ENCODE measurements at regions not wholly inside any gene's neighbourhood (a gene's known extent, or its start where the extent isn't known, plus 50 kb on each side); places are given as distances from the start of the nearest gene placed in this dataset.

GRCh38 chr1:219277304-219278105 lies 103.8 kb downstream of the LYPLAL1 start:
- TF ChIP-seq TAF1 (IDR thresholded peaks at IDR 0.05; ENCODE audit: low read depth): no peak
- TF ChIP-seq FOXM1 (IDR thresholded peaks at IDR 0.05; ENCODE audit: borderline replicate concordance, low read depth): no peak
- TF ChIP-seq EP300 (IDR thresholded peaks at IDR 0.05; ENCODE audit: borderline replicate concordance): no peak
- TF ChIP-seq CEBPB (IDR thresholded peaks at IDR 0.05): no peak
- no peak for TF ChIP-seq TCF12 (IDR thresholded peaks at IDR 0.05; ENCODE audit: low read depth)
- no peak for TF ChIP-seq YY1 (IDR thresholded peaks at IDR 0.05; ENCODE audit: low read depth)
- TF ChIP-seq TEAD4 (IDR thresholded peaks at IDR 0.05): no peak
- no peak for TF ChIP-seq ZBTB7A (IDR thresholded peaks at IDR 0.05; ENCODE audit: low read depth)
- no peak for TF ChIP-seq CREB1 (IDR thresholded peaks at IDR 0.05; ENCODE audit: low read depth)
- TF ChIP-seq, protein P1, sequence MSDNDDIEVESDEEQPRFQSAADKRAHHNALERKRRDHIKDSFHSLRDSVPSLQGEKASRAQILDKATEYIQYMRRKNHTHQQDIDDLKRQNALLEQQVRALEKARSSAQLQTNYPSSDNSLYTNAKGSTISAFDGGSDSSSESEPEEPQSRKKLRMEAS (IDR thresholded peaks at IDR 0.05): no peak
- TF ChIP-seq NFIC (IDR thresholded peaks at IDR 0.05): no peak
- TF ChIP-seq USF1 (IDR thresholded peaks at IDR 0.05): no peak
- TF ChIP-seq EGR1 (IDR thresholded peaks at IDR 0.05): no peak
- TF ChIP-seq, protein P2, sequence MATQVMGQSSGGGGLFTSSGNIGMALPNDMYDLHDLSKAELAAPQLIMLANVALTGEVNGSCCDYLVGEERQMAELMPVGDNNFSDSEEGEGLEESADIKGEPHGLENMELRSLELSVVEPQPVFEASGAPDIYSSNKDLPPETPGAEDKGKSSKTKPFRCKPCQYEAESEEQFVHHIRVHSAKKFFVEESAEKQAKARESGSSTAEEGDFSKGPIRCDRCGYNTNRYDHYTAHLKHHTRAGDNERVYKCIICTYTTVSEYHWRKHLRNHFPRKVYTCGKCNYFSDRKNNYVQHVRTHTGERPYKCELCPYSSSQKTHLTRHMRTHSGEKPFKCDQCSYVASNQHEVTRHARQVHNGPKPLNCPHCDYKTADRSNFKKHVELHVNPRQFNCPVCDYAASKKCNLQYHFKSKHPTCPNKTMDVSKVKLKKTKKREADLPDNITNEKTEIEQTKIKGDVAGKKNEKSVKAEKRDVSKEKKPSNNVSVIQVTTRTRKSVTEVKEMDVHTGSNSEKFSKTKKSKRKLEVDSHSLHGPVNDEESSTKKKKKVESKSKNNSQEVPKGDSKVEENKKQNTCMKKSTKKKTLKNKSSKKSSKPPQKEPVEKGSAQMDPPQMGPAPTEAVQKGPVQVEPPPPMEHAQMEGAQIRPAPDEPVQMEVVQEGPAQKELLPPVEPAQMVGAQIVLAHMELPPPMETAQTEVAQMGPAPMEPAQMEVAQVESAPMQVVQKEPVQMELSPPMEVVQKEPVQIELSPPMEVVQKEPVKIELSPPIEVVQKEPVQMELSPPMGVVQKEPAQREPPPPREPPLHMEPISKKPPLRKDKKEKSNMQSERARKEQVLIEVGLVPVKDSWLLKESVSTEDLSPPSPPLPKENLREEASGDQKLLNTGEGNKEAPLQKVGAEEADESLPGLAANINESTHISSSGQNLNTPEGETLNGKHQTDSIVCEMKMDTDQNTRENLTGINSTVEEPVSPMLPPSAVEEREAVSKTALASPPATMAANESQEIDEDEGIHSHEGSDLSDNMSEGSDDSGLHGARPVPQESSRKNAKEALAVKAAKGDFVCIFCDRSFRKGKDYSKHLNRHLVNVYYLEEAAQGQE (IDR thresholded peaks at IDR 0.05; ENCODE audit: low read depth): no peak
- TF ChIP-seq RAD21 (IDR thresholded peaks at IDR 0.05; ENCODE audit: low read depth): no peak

DNA sequence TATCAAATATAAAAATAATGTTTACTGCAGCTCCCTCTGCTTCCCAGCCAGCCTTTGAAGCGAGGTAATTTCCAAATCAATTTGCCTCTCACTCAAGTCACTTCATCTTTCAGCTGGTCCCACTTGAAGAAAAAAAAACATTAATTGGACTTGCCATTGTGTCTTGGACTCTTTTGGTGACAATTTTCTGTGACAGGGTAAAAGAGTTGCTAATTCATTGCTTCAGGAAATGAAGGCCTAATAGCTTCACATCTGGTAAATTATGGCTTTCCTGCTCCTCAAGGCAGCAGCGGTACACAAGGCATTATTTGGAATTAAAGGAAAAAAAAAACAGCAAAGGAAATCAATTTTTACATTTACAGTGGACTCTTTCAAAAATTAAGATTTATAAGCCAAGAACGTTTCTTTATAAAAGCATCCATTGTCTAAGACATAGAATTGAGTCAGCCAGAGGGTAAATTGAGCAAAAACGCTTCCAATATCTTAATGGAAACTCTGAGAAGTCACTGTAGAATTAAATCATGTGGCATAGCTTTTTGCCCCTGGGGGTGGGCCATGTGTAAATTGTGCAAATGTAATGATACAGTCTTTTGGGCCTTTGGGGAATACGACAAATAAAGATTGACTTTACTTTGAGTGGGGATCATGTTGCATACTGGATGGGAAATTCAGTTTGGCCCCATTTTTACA lies 102.5 kb downstream of the LYPLAL1 start:
- TF ChIP-seq TEAD4 (IDR thresholded peaks at IDR 0.05): no peak
- no peak for TF ChIP-seq CREB1 (IDR thresholded peaks at IDR 0.05; ENCODE audit: low read depth)
- TF ChIP-seq, protein P1 (IDR thresholded peaks at IDR 0.05): no peak

DNA sequence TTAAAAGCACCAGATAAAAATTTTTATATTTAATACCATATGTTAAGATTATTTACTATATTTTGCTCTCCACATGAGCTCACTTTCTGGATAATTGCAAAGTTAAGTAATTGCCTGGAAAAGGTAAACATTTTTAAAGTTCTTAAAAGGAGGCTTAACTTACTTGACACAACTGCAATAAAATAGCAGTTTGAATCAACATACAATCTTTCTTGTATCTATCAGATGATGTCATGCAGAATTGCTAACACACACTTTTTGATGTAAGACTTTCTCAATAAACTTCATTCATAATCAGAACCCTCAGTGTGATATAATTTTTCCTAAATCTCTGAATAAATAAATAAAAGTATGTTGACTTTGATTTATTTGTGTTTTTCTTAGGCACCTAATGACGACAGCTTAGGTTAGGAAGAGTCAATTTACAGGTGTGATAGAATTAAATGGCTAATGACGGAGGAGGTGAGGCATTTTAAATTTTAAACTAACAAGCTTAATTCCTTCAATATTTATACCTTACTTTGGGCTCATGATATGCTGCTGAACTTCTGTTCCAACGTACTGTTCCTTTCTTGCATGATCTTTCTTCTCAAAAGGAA lies 99.5 kb downstream of the LYPLAL1 start:
- TF ChIP-seq TCF12 (IDR thresholded peaks at IDR 0.05; ENCODE audit: low read depth) (no peak), CREB1 (IDR thresholded peaks at IDR 0.05; ENCODE audit: low read depth) (no peak), CEBPB (IDR thresholded peaks at IDR 0.05) (no peak), USF1 (IDR thresholded peaks at IDR 0.05) (no peak), ZBTB7A (IDR thresholded peaks at IDR 0.05; ENCODE audit: low read depth) (no peak), YY1 (IDR thresholded peaks at IDR 0.05; ENCODE audit: low read depth) (no peak)
- TF ChIP-seq, protein P1 (IDR thresholded peaks at IDR 0.05): no peak

- TF ChIP-seq ZBTB7A (IDR thresholded peaks at IDR 0.05; ENCODE audit: low read depth) (no peak), EP300 (IDR thresholded peaks at IDR 0.05; ENCODE audit: borderline replicate concordance) (no peak), FOXM1 (IDR thresholded peaks at IDR 0.05; ENCODE audit: borderline replicate concordance, low read depth) (no peak), USF1 (IDR thresholded peaks at IDR 0.05) (no peak), EGR1 (IDR thresholded peaks at IDR 0.05) (no peak), CREB1 (IDR thresholded peaks at IDR 0.05; ENCODE audit: low read depth) (no peak), TCF12 (IDR thresholded peaks at IDR 0.05; ENCODE audit: low read depth) (no peak)
- TF ChIP-seq, protein P1 (IDR thresholded peaks at IDR 0.05): no peak
These were observed 98.3 kb downstream of the LYPLAL1 start for GRCh38 chr1:219271818-219272535.

- TF ChIP-seq RAD21 (IDR thresholded peaks at IDR 0.05; ENCODE audit: low read depth) (no peak), TEAD4 (IDR thresholded peaks at IDR 0.05) (no peak), ZBTB7A (IDR thresholded peaks at IDR 0.05; ENCODE audit: low read depth) (no peak), YY1 (IDR thresholded peaks at IDR 0.05; ENCODE audit: low read depth) (no peak), CEBPB (IDR thresholded peaks at IDR 0.05) (no peak), CREB1 (IDR thresholded peaks at IDR 0.05; ENCODE audit: low read depth) (no peak), NFIC (IDR thresholded peaks at IDR 0.05) (no peak), EGR1 (IDR thresholded peaks at IDR 0.05) (no peak), USF1 (IDR thresholded peaks at IDR 0.05) (no peak), TAF1 (IDR thresholded peaks at IDR 0.05; ENCODE audit: low read depth) (no peak), FOXM1 (IDR thresholded peaks at IDR 0.05; ENCODE audit: borderline replicate concordance, low read depth) (no peak), TCF12 (IDR thresholded peaks at IDR 0.05; ENCODE audit: low read depth) (no peak), EP300 (IDR thresholded peaks at IDR 0.05; ENCODE audit: borderline replicate concordance) (no peak)
- TF ChIP-seq, protein P1 (IDR thresholded peaks at IDR 0.05): no peak
- TF ChIP-seq, protein P2 (IDR thresholded peaks at IDR 0.05; ENCODE audit: low read depth): no peak
These were observed 95.5 kb downstream of the LYPLAL1 start for GRCh38 chr1:219269171-219269570.
